Fibroblast of villous mesenchyme (primary cell): ENCODE measurements at regions not wholly inside any gene's neighbourhood (a gene's known extent, or its start where the extent isn't known, plus 50 kb on each side); places are given as distances from the start of the nearest gene placed in this dataset.
A peak's percentile ranks its signal among the peaks of the same experiment; 100 is the strongest.

Experiments used
- DNase-seq: peaks from one replicate; pipeline ENCODE4 v3.0.0-alpha.2; 2010; ENCODE audit warnings: low read depth
- H3K4me3 ChIP-seq: 2 replicates; pipeline ENCODE4 v1.5.1; 2011; ENCODE audit warnings: low read depth, mild to moderate bottlenecking, low read length
- CTCF ChIP-seq: IDR thresholded peaks from 2 replicates; pipeline ENCODE4 v1.5.1; 2012; ENCODE audit warnings: low read depth, mild to moderate bottlenecking, low read length; ENCODE audit not compliant: insufficient read depth

- no peak for DNase-seq
- no peak overlapping the region for H3K4me3 ChIP-seq
- TF ChIP-seq CTCF = no peak
Observed at GRCh38 chr12:46468813-46469212, 96.2 kb upstream of the SLC38A2 start.

- no peak for DNase-seq
- no peak for TF ChIP-seq CTCF
Observed at GRCh38 chr12:46468160-46468559, 95.6 kb upstream of the SLC38A2 start.

GRCh38 chr12:46465307-46465706 lies 92.7 kb upstream of the SLC38A2 start:
- H3K4me3 ChIP-seq = no peak overlapping the region
- no peak for TF ChIP-seq CTCF
- no peak for DNase-seq

More at GRCh38 chr12:46468160-46468559, 95.6 kb upstream of the SLC38A2 start:
- H3K4me3 ChIP-seq = no peak overlapping the region

GRCh38 chr12:46464863-46465262 lies 92.3 kb upstream of the SLC38A2 start:
- no peak overlapping the region for H3K4me3 ChIP-seq
- DNase-seq = no peak
- TF ChIP-seq CTCF = no peak

- DNase-seq = no peak
- no peak overlapping the region for H3K4me3 ChIP-seq
- no peak for TF ChIP-seq CTCF
Observed at GRCh38 chr12:46462641-46463355, 90.2 kb upstream of the SLC38A2 start.

GRCh38 chr12:46461907-46462640 lies 89.5 kb upstream of the SLC38A2 start:
- H3K4me3 ChIP-seq = no peak overlapping the region
- no peak for TF ChIP-seq CTCF
- peak; percentile 54 for DNase-seq

GRCh38 chr12:46461459-46461858 lies 88.9 kb upstream of the SLC38A2 start:
- DNase-seq = peak; percentile 61
- no peak for TF ChIP-seq CTCF
- H3K4me3 ChIP-seq = no peak overlapping the region
